Erythroblast (primary cell): ENCODE measurements at regions not wholly inside any gene's neighbourhood (a gene's known extent, or its start where the extent isn't known, plus 50 kb on each side); places are given as distances from the start of the nearest gene placed in this dataset.

Source experiments
- GATA1 ChIP-seq: IDR thresholded peaks from 2 replicates; pipeline ENCODE4 v1.6.1; 2011; ENCODE audit warnings: low read depth, mild to moderate bottlenecking, control low read depth, low read length, moderate library complexity
- POLR2A ChIP-seq: IDR thresholded peaks from 2 replicates; pipeline ENCODE4 v1.6.1; 2011; ENCODE audit warnings: mild to moderate bottlenecking, low read length

DNA sequence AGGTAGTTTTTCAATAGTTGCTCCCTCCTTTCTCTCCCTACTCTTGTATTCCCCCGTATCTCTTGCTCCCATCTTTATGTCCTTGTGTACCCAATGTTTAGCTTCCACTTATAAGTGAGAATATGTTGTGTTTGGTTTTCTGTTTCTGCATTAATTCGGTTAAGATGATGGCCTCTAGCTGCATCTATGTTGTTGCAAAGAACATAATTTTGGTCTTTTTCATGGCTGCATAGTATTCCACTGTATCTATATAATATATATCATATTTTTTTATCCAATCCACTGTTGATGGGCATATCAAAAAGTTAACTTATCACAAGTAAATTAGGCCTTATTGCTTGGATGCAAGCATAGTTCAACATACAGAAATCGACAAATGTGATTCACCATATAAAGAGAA is 594.0 kb downstream of the TYW1 start:
- TF ChIP-seq POLR2A (no peak), GATA1 (no peak)
